Neural crest cell (in vitro differentiated cells): ENCODE measurements at regions not wholly inside any gene's neighbourhood (a gene's known extent, or its start where the extent isn't known, plus 50 kb on each side); places are given as distances from the start of the nearest gene placed in this dataset.
"Not testable (repeated sequence)": the region's sequence is repeated elsewhere in the genome, so short reads cannot be mapped to it uniquely, and the experiment has no call there.

Experiments
- DNase-seq: peaks from one replicate; pipeline ENCODE4 v3.0.0; 2021; ENCODE audit warnings: low read depth, mixed read lengths, low spot score
- H3K27ac Mint-ChIP-seq: one replicate; pipeline ENCODE4 v1.8.0; 2021; ENCODE audit warnings: mild to moderate bottlenecking, mixed read lengths; ENCODE audit not compliant: unreplicated experiment
- H3K27me3 Mint-ChIP-seq: 2 replicates; pipeline ENCODE4 v1.8.0; 2021; ENCODE audit warnings: low read depth, mild to moderate bottlenecking, mixed read lengths
- H3K36me3 Mint-ChIP-seq: 2 replicates; pipeline ENCODE4 v1.8.0; 2021; ENCODE audit warnings: low read depth, mild to moderate bottlenecking, mixed read lengths
- H3K4me1 Mint-ChIP-seq: 2 replicates; pipeline ENCODE4 v1.8.0; 2021; ENCODE audit warnings: mixed read lengths
- H3K4me3 Mint-ChIP-seq: one replicate; pipeline ENCODE4 v1.8.0; 2021; ENCODE audit warnings: mild to moderate bottlenecking, mixed read lengths
- H3K9me3 Mint-ChIP-seq: 2 replicates; pipeline ENCODE4 v1.8.0; 2021; ENCODE audit warnings: mixed read lengths
- TF ChIP-seq, protein P1 (sequence below): fragments of 200-600 bp; sonication (generic); conservative IDR thresholded peaks from 2 replicates; pipeline ENCODE4 v1.5.0; 2021; ENCODE audit warnings: antibody characterized with exemption, mild to moderate bottlenecking

DNA sequence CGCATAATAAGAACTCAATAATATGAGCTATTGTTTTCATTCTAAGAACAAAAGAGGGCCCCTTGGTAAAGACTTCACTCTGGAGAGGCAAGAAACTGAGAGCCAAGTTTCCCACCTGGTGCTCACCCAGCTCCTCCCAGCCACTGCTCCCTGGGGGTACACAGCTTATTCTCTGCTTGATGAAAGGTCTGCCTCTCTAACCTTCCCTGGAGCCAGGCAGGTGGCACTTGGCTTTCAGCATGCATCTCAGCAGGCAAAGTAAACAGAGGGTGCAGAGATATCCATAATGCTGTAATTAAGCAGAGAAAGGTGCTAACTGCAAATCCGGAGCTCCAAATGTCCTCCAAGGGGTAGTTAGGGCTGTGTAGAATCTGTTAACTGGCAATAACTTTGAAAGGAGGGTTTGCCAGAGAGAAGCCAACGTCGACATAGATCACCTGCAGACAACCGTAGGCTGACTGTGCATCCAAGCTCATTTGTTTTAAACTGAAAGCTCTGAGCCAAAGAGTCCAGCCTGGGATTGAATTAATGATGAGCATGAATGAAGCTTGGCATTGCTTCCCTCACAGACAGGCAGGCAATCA is 159.6 kb upstream of the PROK2 start:
- Mint-ChIP-seq H3K27me3 (peaks cover 31% of the 10 kb centered on the region), H3K9me3 (no peaks in the 10 kb centered on the region), H3K27ac (no peak overlapping the region), H3K4me3 (no peak overlapping the region), H3K36me3 (no peaks in the 10 kb centered on the region), H3K4me1 (no peaks in the 10 kb centered on the region)
- no peak for DNase-seq
- TF ChIP-seq, protein P1, sequence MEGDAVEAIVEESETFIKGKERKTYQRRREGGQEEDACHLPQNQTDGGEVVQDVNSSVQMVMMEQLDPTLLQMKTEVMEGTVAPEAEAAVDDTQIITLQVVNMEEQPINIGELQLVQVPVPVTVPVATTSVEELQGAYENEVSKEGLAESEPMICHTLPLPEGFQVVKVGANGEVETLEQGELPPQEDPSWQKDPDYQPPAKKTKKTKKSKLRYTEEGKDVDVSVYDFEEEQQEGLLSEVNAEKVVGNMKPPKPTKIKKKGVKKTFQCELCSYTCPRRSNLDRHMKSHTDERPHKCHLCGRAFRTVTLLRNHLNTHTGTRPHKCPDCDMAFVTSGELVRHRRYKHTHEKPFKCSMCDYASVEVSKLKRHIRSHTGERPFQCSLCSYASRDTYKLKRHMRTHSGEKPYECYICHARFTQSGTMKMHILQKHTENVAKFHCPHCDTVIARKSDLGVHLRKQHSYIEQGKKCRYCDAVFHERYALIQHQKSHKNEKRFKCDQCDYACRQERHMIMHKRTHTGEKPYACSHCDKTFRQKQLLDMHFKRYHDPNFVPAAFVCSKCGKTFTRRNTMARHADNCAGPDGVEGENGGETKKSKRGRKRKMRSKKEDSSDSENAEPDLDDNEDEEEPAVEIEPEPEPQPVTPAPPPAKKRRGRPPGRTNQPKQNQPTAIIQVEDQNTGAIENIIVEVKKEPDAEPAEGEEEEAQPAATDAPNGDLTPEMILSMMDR, result no peak

DNA sequence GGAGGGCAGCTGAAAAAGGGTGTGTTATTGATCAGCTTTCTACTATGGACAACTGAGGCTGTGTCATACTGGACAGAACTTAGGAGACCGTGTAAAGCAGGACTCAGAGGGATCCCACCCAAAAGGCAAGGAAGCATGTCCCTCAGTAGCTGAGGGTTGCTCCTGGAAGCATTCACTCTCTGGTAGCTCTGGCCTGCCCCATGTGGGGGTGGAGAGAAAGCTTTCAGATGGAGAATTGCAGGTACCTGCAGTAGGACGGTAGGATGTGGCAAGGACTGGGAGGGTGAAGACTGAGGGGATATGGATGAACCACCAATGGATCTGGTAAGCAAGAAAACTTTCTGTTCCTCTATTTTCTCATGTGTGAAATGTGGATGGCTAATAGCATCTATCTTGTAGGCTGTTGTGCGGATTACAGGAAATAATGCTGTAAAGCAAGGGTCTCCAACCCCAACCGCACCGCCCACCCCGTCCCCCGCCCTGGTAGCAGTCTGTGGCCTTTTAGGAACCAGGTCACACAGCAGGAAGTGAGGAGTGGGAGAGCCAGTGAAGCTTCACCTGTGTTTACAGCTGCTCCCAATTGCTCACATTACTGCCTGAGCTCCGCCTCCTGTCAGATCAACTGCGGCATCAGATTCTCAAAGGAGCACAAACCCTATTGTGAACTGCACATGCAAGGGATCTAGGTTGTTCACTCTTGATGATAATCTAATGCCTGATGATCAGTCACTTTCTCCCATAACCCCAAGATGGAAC is 157.7 kb upstream of the PROK2 start:
- no peak overlapping the region for H3K27ac Mint-ChIP-seq
- no peaks in the 10 kb centered on the region for H3K9me3 Mint-ChIP-seq
- TF ChIP-seq, protein P1, result no peak
- H3K4me3 Mint-ChIP-seq, result no peak overlapping the region
- H3K36me3 Mint-ChIP-seq, result no peaks in the 10 kb centered on the region
- DNase-seq, result no peak
- H3K4me1 Mint-ChIP-seq, result no peaks in the 10 kb centered on the region
- H3K27me3 Mint-ChIP-seq, result peaks cover 32% of the 10 kb centered on the region

DNA sequence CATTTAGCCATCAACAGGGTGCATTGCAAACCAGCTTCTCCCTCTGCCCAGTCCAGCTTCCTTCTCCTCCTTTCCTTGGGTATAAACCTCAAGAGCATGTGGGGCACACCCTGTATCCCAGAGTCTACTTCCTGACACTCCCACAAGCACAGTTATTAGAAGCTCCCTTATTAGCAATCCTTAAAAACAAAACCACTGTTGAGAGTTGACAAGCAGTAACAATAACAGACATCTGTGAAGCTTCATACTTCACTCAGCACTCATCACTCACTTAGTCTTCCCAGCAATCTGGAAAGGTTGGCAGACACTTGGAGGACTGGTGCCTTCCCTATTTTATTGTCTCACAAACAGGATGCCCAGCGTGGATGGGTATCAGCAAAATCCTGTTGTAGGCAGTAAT is 155.5 kb upstream of the PROK2 start:
- Mint-ChIP-seq H3K9me3 (no peaks in the 10 kb centered on the region), H3K27me3 (peaks cover 32% of the 10 kb centered on the region), H3K4me3 (no peak overlapping the region), H3K27ac (no peak overlapping the region), H3K36me3 (no peaks in the 10 kb centered on the region), H3K4me1 (no peaks in the 10 kb centered on the region)
- TF ChIP-seq, protein P1, result no peak
- no peak for DNase-seq

DNA sequence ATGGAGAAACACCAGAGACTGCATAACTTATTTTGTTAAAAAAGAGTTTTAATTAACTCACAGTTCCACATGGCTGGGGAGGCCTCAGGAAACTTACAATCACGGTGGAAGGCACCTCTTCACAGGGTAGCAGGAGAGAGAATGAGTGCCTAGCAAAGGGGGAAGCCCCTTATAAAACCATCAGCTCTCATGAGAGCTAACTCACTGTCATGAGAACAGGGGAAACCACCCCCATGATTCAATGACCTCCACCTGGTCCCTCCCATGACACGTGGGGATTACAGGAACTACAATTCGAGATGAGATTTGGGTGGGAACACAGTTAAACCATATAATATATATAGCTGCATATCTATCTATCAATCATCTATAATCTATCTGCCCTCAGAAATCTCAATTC is 153.1 kb upstream of the PROK2 start:
- H3K36me3 Mint-ChIP-seq, H3K4me3 Mint-ChIP-seq, H3K27ac Mint-ChIP-seq, DNase-seq, H3K9me3 Mint-ChIP-seq, H3K4me1 Mint-ChIP-seq: not testable (repeated sequence)
- H3K27me3 Mint-ChIP-seq, result peaks cover 29% of the 10 kb centered on the region

DNA sequence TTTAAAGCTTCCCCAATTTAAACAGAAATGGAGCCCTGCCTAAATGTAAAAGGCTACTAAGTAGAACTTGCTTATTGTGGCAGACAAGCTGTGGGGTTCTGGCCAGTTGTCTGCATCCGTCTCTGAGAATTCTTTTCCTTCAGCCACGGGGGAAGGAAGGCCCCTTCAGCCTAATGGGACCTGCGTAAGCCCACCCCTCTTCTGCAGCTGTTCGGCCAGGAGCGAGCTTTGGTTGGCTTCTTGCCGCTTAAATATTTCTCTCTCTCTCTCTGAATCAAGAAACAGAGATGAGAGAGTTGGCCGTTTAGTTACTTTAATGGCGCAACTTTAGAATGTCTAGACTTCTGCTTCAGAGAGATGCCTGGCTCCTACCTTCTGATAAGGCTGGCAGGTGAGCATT is 151.7 kb upstream of the PROK2 start:
- Mint-ChIP-seq H3K36me3 (no peaks in the 10 kb centered on the region), H3K27me3 (peaks cover 22% of the 10 kb centered on the region), H3K9me3 (no peaks in the 10 kb centered on the region), H3K4me1 (no peaks in the 10 kb centered on the region), H3K4me3 (no peak overlapping the region), H3K27ac (no peak overlapping the region)
- DNase-seq, result no peak
- TF ChIP-seq, protein P1, result no peak

DNA sequence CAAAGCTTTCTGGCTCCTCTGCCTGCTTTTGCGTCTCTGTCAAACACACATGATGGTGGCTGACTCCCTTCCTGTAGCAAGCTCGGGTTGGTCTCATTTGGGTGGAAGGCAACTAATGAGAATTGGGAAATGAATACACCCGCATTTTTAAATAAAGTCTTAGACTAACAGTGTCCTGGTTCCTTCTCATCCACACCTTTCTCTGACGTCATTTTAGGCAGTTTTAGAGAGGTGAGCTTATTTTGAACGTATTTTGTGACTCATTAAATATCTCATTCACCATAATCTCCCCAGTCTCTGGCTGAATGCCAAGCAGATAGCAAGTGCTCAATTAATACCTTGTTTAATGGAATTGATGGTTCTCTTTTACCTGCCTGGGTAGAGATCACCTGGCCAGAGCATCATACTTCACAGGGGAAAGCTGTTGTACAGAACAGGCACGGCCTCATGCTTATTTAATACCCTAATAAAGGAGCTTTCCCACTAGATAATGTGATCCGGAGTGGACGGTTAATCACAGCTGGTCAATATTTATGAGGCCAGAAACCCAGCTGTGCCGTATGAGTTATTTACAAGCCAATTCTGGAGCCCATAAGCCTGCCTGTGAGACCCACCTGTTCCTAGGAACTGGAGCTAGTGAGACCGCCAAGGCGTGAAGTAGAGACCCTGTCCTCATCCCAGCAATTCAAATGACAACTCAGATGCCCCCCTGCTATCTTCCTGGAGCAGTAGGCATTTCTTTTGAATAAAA is 149.7 kb upstream of the PROK2 start:
- DNase-seq, result no peak
- Mint-ChIP-seq H3K36me3 (no peaks in the 10 kb centered on the region), H3K27ac (no peak overlapping the region), H3K4me1 (no peaks in the 10 kb centered on the region), H3K4me3 (no peak overlapping the region), H3K9me3 (peaks cover 4% of the 10 kb centered on the region), H3K27me3 (peaks cover 16% of the 10 kb centered on the region)
- TF ChIP-seq, protein P1, result no peak
